Mammary epithelial cell (primary cell): ENCODE measurements at regions not wholly inside any gene's neighbourhood (a gene's known extent, or its start where the extent isn't known, plus 50 kb on each side); places are given as distances from the start of the nearest gene placed in this dataset.

ENCODE experiments used
- EZH2 ChIP-seq: IDR thresholded peaks from 2 replicates; pipeline ENCODE4 v1.6.1; 2012; ENCODE audit warnings: low read length, inconsistent platforms, borderline replicate concordance
- TF ChIP-seq, protein P1 (sequence below), 2 donors: IDR thresholded peaks in 1 of 2; conservative IDR thresholded peaks in 1 of 2; 2 replicates each; pipeline ENCODE4 v1.5.1; 2011 to 2012; ENCODE audit warnings: inconsistent platforms in 2 of 2, low read length in 2 of 2, mild to moderate bottlenecking in 2 of 2, control low read depth in 1 of 2, low read depth in 1 of 2; ENCODE audit not compliant: insufficient read depth in 1 of 2; ENCODE audit errors: extremely low read depth in 1 of 2

DNA sequence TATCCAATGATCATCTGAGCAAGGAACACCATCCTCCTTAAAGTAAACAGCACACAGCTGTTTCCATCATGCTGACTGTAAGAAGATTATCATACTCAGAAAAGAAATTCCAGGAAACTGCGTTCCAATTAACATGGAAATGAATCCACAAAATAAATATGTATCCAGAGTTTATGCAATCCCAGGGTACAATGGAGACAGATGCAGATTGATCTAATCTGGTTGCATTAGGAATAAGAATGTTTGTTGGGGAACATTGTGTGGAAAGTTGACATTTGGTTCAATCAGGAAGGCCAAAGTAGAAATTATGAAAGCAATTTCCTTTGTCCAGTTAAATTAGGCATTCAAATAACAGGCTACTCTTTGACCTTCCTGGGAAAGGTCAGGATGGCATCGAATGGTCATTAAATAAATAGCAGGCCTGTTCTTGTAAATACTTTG, 236.9 kb upstream of the AMIGO2 start:
- TF ChIP-seq, protein P1, sequence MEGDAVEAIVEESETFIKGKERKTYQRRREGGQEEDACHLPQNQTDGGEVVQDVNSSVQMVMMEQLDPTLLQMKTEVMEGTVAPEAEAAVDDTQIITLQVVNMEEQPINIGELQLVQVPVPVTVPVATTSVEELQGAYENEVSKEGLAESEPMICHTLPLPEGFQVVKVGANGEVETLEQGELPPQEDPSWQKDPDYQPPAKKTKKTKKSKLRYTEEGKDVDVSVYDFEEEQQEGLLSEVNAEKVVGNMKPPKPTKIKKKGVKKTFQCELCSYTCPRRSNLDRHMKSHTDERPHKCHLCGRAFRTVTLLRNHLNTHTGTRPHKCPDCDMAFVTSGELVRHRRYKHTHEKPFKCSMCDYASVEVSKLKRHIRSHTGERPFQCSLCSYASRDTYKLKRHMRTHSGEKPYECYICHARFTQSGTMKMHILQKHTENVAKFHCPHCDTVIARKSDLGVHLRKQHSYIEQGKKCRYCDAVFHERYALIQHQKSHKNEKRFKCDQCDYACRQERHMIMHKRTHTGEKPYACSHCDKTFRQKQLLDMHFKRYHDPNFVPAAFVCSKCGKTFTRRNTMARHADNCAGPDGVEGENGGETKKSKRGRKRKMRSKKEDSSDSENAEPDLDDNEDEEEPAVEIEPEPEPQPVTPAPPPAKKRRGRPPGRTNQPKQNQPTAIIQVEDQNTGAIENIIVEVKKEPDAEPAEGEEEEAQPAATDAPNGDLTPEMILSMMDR (conservative IDR thresholded peaks at IDR 0.05 in 1 of 2, IDR thresholded peaks at IDR 0.05 in 1 of 2; ENCODE audit: extremely low read depth in 1 of 2, insufficient read depth in 1 of 2, low read depth in 1 of 2, low read length in 2 of 2): no peak
- TF ChIP-seq EZH2: no peak
